GM19395 (cell line): ENCODE measurements at regions not wholly inside any gene's neighbourhood (a gene's known extent, or its start where the extent isn't known, plus 50 kb on each side); places are given as distances from the start of the nearest gene placed in this dataset.

ENCODE experiments used
- ATAC-seq: cut with Tn5 transposase; IDR thresholded peaks from one replicate; pipeline ENCODE4 v1.9.1; 2021; ENCODE audit warnings: mild to moderate bottlenecking, moderate library complexity; ENCODE audit not compliant: unreplicated experiment

- no peak for ATAC-seq
Observed at GRCh38 chr21:43348801-43349261, 78.1 kb downstream of the SIK1 start.

- ATAC-seq, result no peak
Observed at GRCh38 chr21:43348170-43348766, 78.7 kb downstream of the SIK1 start.

GRCh38 chr21:43347461-43348169 is 79.3 kb downstream of the SIK1 start:
- ATAC-seq, result no peak

GRCh38 chr21:43346551-43346950 is 80.4 kb downstream of the SIK1 start:
- ATAC-seq, result no peak

- no peak for ATAC-seq
Observed at GRCh38 chr21:43345746-43346409, 81.1 kb downstream of the SIK1 start.

- ATAC-seq, result no peak
Observed at GRCh38 chr21:43345046-43345745, 81.7 kb downstream of the SIK1 start.

- ATAC-seq, result no peak
Observed at GRCh38 chr21:43343992-43344886, 82.7 kb downstream of the SIK1 start.

GRCh38 chr21:43343095-43343991 is 83.6 kb downstream of the SIK1 start:
- ATAC-seq, result no peak

- ATAC-seq, result no peak
Observed at GRCh38 chr21:43342301-43342881, 84.5 kb downstream of the SIK1 start.

GRCh38 chr21:43341378-43342161 is 85.4 kb downstream of the SIK1 start:
- ATAC-seq, result no peak

- ATAC-seq, result no peak
Observed at GRCh38 chr21:43340491-43341377, 86.2 kb downstream of the SIK1 start.

- no peak for ATAC-seq
Observed at GRCh38 chr21:43339668-43340067, 87.3 kb downstream of the SIK1 start.

GRCh38 chr21:43338951-43339350 is 88.0 kb downstream of the SIK1 start:
- no peak for ATAC-seq

GRCh38 chr21:43337901-43338655 is 88.9 kb downstream of the SIK1 start:
- ATAC-seq, result no peak

- ATAC-seq, result no peak
Observed at GRCh38 chr21:43335119-43335518, 91.8 kb downstream of the SIK1 start.

- no peak for ATAC-seq
Observed at GRCh38 chr21:43334214-43334958, 92.5 kb downstream of the SIK1 start.
